GM12878 (cell line): ENCODE measurements at regions not wholly inside any gene's neighbourhood (a gene's known extent, or its start where the extent isn't known, plus 50 kb on each side); places are given as distances from the start of the nearest gene placed in this dataset.

ENCODE experiments used
- ATF2 ChIP-seq: IDR thresholded peaks from 2 replicates; pipeline ENCODE4 v1.6.1; 2012; ENCODE audit warnings: low read length, inconsistent platforms
- CHD4 ChIP-seq: fragments of 200-600 bp; sonication (generic); IDR thresholded peaks from 2 replicates; pipeline ENCODE4 v1.6.1; 2016; ENCODE audit warnings: mild to moderate bottlenecking
- CTCF ChIP-seq, 3 experiments: IDR thresholded peaks in 2 of 3; conservative IDR thresholded peaks in 1 of 3; 2 replicates each; pipeline ENCODE4 v1.5.1; 2011; ENCODE audit warnings: low read depth in 3 of 3, low read length in 3 of 3, mild to moderate bottlenecking in 3 of 3, control low read depth in 2 of 3, moderate library complexity in 2 of 3, inconsistent platforms in 1 of 3, mixed read lengths in 1 of 3; ENCODE audit not compliant: control insufficient read depth in 2 of 3, insufficient read depth in 1 of 3; ENCODE audit errors: extremely low read depth in 1 of 3
- HCFC1 ChIP-seq: fragments of 150-350 bp; IDR thresholded peaks from 2 replicates; pipeline ENCODE4 v1.6.1; 2014; ENCODE audit warnings: low read length
- IKZF1 ChIP-seq: fragments of 450-650 bp; conservative IDR thresholded peaks from 2 replicates; pipeline ENCODE4 v1.6.1; 2017; ENCODE audit warnings: antibody characterized with exemption, mild to moderate bottlenecking
- IRF3 ChIP-seq: fragments of 450-650 bp; IDR thresholded peaks from 2 replicates; pipeline ENCODE4 v1.6.1; 2014; ENCODE audit warnings: mild to moderate bottlenecking
- JUND ChIP-seq: IDR thresholded peaks from 2 replicates; pipeline ENCODE4 v1.6.1; 2012; ENCODE audit warnings: low read depth, mild to moderate bottlenecking, low read length, improper control_type of control experiment, moderate library complexity
- PAX5 ChIP-seq: IDR thresholded peaks from 2 replicates; pipeline ENCODE4 v1.6.1; 2011; ENCODE audit warnings: low read depth, low read length, borderline replicate concordance
- POLR2A ChIP-seq: IDR thresholded peaks from 2 replicates; pipeline ENCODE4 v1.6.1; 2011; ENCODE audit warnings: low read depth, mild to moderate bottlenecking, low read length
- POLR2AphosphoS2 ChIP-seq: IDR thresholded peaks from 2 replicates; pipeline ENCODE4 v1.6.1; 2011; ENCODE audit warnings: low read depth, mild to moderate bottlenecking, low read length, improper control_type of control experiment, moderate library complexity
- POU2F2 ChIP-seq: IDR thresholded peaks from 3 replicates; pipeline ENCODE4 v1.6.1; 2011; ENCODE audit warnings: low read depth, mild to moderate bottlenecking, low read length, borderline replicate concordance
- RAD21 ChIP-seq: IDR thresholded peaks from 2 replicates; pipeline ENCODE4 v1.6.1; 2011; ENCODE audit warnings: mild to moderate bottlenecking, low read depth, low read length, moderate library complexity; ENCODE audit not compliant: insufficient read depth
- SREBF2 ChIP-seq: IDR thresholded peaks from 2 replicates; pipeline ENCODE4 v1.6.1; 2012; ENCODE audit warnings: mild to moderate bottlenecking, low read length
- ZNF24 ChIP-seq: fragments of 450-650 bp; IDR thresholded peaks from 2 replicates; pipeline ENCODE4 v1.6.1; 2017; ENCODE audit warnings: antibody characterized with exemption, mild to moderate bottlenecking

GRCh38 chr15:95097361-95097760, 866.0 kb downstream of the MCTP2 start:
- no peak for TF ChIP-seq IKZF1
- no peak for TF ChIP-seq CTCF (IDR thresholded peaks at IDR 0.05 in 2 of 3, conservative IDR thresholded peaks at IDR 0.05 in 1 of 3; ENCODE audit: control insufficient read depth in 2 of 3, extremely low read depth in 1 of 3, insufficient read depth in 1 of 3, low read depth in 3 of 3, low read length in 3 of 3)
- no peak for TF ChIP-seq POLR2A
- TF ChIP-seq PAX5: no peak
- no peak for TF ChIP-seq ZNF24
- TF ChIP-seq POLR2AphosphoS2: no peak
- TF ChIP-seq SREBF2: no peak
- TF ChIP-seq RAD21: no peak
- TF ChIP-seq POU2F2: no peak
- TF ChIP-seq JUND: no peak
- TF ChIP-seq ATF2: no peak
- no peak for TF ChIP-seq CHD4
- no peak for TF ChIP-seq HCFC1
- TF ChIP-seq IRF3: no peak
